HG03439 (cell line): ENCODE measurements at regions not wholly inside any gene's neighbourhood (a gene's known extent, or its start where the extent isn't known, plus 50 kb on each side); places are given as distances from the start of the nearest gene placed in this dataset.

Experiments used
- ATAC-seq: cut with Tn5 transposase; IDR thresholded peaks from one replicate; pipeline ENCODE4 v1.9.1; 2021; ENCODE audit warnings: mild to moderate bottlenecking, moderate library complexity; ENCODE audit not compliant: unreplicated experiment

- no peak for ATAC-seq
Measured at GRCh38 chr18:45412577-45412976, 202.7 kb upstream of the SLC14A2 start.

GRCh38 chr18:45413180-45413836 lies 202.0 kb upstream of the SLC14A2 start:
- no peak for ATAC-seq

- no peak for ATAC-seq
Measured at GRCh38 chr18:45415614-45416013, 199.7 kb upstream of the SLC14A2 start.

- no peak for ATAC-seq
Measured at GRCh38 chr18:45416168-45416567, 199.1 kb upstream of the SLC14A2 start.

GRCh38 chr18:45417392-45417791 lies 197.9 kb upstream of the SLC14A2 start:
- ATAC-seq: no peak

GRCh38 chr18:45423659-45424058 lies 191.6 kb upstream of the SLC14A2 start:
- no peak for ATAC-seq

- no peak for ATAC-seq
Measured at GRCh38 chr18:45430041-45430440, 185.2 kb upstream of the SLC14A2 start.

GRCh38 chr18:45435810-45436209 lies 179.5 kb upstream of the SLC14A2 start:
- ATAC-seq: no peak

GRCh38 chr18:45437366-45437765 lies 177.9 kb upstream of the SLC14A2 start:
- ATAC-seq: no peak

- no peak for ATAC-seq
Measured at GRCh38 chr18:45439851-45440645, 175.2 kb upstream of the SLC14A2 start.

GRCh38 chr18:45441110-45441847 lies 174.0 kb upstream of the SLC14A2 start:
- no peak for ATAC-seq

GRCh38 chr18:45444040-45444439 lies 171.2 kb upstream of the SLC14A2 start:
- ATAC-seq: no peak

- ATAC-seq: no peak
Measured at GRCh38 chr18:45447355-45448265, 167.7 kb upstream of the SLC14A2 start.

GRCh38 chr18:45448871-45449270 lies 166.4 kb upstream of the SLC14A2 start:
- ATAC-seq: no peak

GRCh38 chr18:45449418-45450227 lies 165.7 kb upstream of the SLC14A2 start:
- no peak for ATAC-seq

GRCh38 chr18:45456090-45457021 lies 158.9 kb upstream of the SLC14A2 start:
- no peak for ATAC-seq

- no peak for ATAC-seq
Measured at GRCh38 chr18:45458033-45458432, 157.2 kb upstream of the SLC14A2 start.

- ATAC-seq: no peak
Measured at GRCh38 chr18:45462179-45462578, 153.1 kb upstream of the SLC14A2 start.

GRCh38 chr18:45463451-45463850 lies 151.8 kb upstream of the SLC14A2 start:
- no peak for ATAC-seq
